ENCODE measurements at regions not wholly inside any gene's neighbourhood (a gene's known extent, or its start where the extent isn't known, plus 50 kb on each side); places are given as distances from the start of the nearest gene placed in this dataset.

DNA sequence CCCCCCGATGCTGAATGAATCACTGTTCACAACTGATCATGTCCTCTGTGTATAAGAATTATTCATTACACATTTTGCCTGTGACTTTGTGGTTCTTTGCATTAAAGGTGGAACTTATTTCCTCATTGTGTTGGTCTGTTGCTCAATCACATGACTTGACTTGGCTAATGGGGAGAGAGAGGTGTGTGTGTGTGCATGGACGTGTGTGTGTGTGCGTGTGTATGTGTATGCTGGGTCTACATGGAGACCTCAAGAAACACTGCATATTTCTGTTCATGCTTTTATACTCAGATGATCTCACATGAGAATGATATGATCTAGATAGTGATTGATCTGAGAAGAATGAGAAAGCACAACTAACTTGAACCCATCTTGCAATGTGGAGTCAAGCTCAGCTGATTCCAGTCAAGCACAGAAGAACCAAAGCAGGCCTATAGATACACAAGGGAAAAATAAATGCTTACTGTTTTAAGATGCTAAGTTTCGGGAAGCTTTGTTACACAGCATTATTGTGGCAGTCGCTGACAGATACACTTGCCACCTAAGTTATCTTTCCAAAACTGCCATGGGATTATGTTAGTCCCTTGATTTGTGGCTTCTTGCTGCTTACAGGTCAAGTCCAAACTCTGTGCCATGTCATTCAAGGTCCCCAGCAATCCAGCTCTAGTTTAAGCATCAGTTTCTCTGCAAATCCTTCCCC is 167.9 kb upstream of the ZFHX3 start:
- H3K4me2 ChIP-seq (ENCODE audit: insufficient read depth in 1 of 2, low read depth in 2 of 2, low read length in 2 of 2), result no peak overlapping the region
- no peak overlapping the region for H2BK20ac ChIP-seq (ENCODE audit: low read length)
- H3K23me2 ChIP-seq (ENCODE audit: low read depth, low read length), result no peaks in the 10 kb centered on the region
- no peak overlapping the region for H4K91ac ChIP-seq (replicated peaks; ENCODE audit: insufficient read length, low read length)
- no peak overlapping the region for H2BK12ac ChIP-seq (ENCODE audit: low read depth, low read length)
- no peak overlapping the region for H2BK15ac ChIP-seq (ENCODE audit: low read length)
- no peak overlapping the region for H2AFZ ChIP-seq (ENCODE audit: low read length)
- no peak overlapping the region for H2AK5ac ChIP-seq (ENCODE audit: low read depth, low read length)
- 95% methylated on average over 5 of the region's 5 CpGs; no CpG with 5 or more reads in 1 of the 2 experiments for WGBS, 2 experiments (ENCODE audit: extremely low coverage in 1 of 2, insufficient coverage in 1 of 2, insufficient read length in 1 of 2, insufficient replicate concordance in 2 of 2, low coverage in 1 of 2, low lambda C conversion rate in 2 of 2, missing lambda C conversion rate in 1 of 2)
- H3K4me3 ChIP-seq (ENCODE audit: extremely low read depth in 1 of 4, insufficient read depth in 2 of 4, low read depth in 3 of 4, low read length in 4 of 4), result no peak overlapping the region
- ChIA-PET CTCF (ENCODE audit: partially characterized antibody) (interaction anchor here (1.0 to 3.4 kb wide), 5 partner anchors 9 to 359 kb away, joined by 3 to 24 read pairs (median 4); no protein-coding TSS in a partner anchor), POLR2A (ENCODE audit: partially characterized antibody) (no interaction called here)
- no peak overlapping the region for H3K27ac ChIP-seq (ENCODE audit: low read depth, low read length)
- no peak overlapping the region for H3K23ac ChIP-seq (ENCODE audit: insufficient read length)
- no peak overlapping the region for H4K8ac ChIP-seq (ENCODE audit: extremely low read depth, insufficient read depth, low read length)
- no peak overlapping the region for H3K56ac ChIP-seq (replicated peaks; ENCODE audit: insufficient read length, low read depth, low read length)
- no peak overlapping the region for H2BK120ac ChIP-seq (replicated peaks; ENCODE audit: low read depth, low read length)
- H3K18ac ChIP-seq (ENCODE audit: extremely low read depth, low read length), result no peak overlapping the region
- no peak overlapping the region for H3K14ac ChIP-seq (ENCODE audit: insufficient read length)
- DNase-seq (ENCODE audit: low read depth in 1 of 2, low spot score in 2 of 2), result no peak
- peaks cover 0 to 9% (median 3%) of the 10 kb centered on the region in 4 experiments; a peak in 3 of 7 replicates for H3K4me1 ChIP-seq (replicated peaks in 1 of 4; ENCODE audit: control insufficient read depth in 3 of 4, insufficient read depth in 4 of 4, low read length in 3 of 4)
- no peak overlapping the region for H3K4ac ChIP-seq (replicated peaks; ENCODE audit: insufficient read length, low read depth, low read length)
- TF ChIP-seq KDM1A (IDR thresholded peaks at IDR 0.05; ENCODE audit: borderline replicate concordance, low read length) (peak; percentile 65; the same call in 1 of the 2 replicates), PHF8 (conservative IDR thresholded peaks at IDR 0.05; ENCODE audit: low read depth, low read length) (no peak)
- H4K5ac ChIP-seq (ENCODE audit: insufficient read length, low read depth, low read length), result no peak overlapping the region
- H2BK5ac ChIP-seq (ENCODE audit: low read depth, low read length), result no peak overlapping the region
- no peaks in the 10 kb centered on the region for H3K79me1 ChIP-seq (ENCODE audit: low read depth, low read length)
- FAIRE-seq, result no peak
- no peaks in the 10 kb centered on the region for H3K79me2 ChIP-seq (ENCODE audit: control insufficient read depth in 1 of 2, insufficient read depth in 2 of 2, low read length in 2 of 2)
- no peak overlapping the region for H3K9ac ChIP-seq (replicated peaks in 1 of 4; ENCODE audit: extremely low read depth in 1 of 4, low read depth in 3 of 4, low read length in 3 of 4)
- H3K36me3 ChIP-seq (ENCODE audit: control insufficient read depth in 2 of 4, insufficient read depth in 4 of 4, low read length in 3 of 4), result no peaks in the 10 kb centered on the region; a peak in 1 of 8 replicates
- no peaks in the 10 kb centered on the region; a peak in 1 of 7 replicates for H3K27me3 ChIP-seq (replicated peaks in 1 of 4; ENCODE audit: control insufficient read depth in 3 of 4, extremely low read depth in 1 of 4, insufficient read depth in 3 of 4, low read length in 3 of 4)
- peaks cover 8% of the 10 kb centered on the region in 2 experiments; a peak in 3 of 4 replicates for H3K9me3 ChIP-seq (ENCODE audit: insufficient read depth in 2 of 2, low read depth in 1 of 2, low read length in 1 of 2)
- H4K20me1 ChIP-seq (replicated peaks in 1 of 2; ENCODE audit: control insufficient read depth in 1 of 2, insufficient read depth in 2 of 2, low read length in 2 of 2), result no peaks in the 10 kb centered on the region

All from H1 (cell line).